ENCODE measurements at regions not wholly inside any gene's neighbourhood (a gene's known extent, or its start where the extent isn't known, plus 50 kb on each side); places are given as distances from the start of the nearest gene placed in this dataset.

DNA sequence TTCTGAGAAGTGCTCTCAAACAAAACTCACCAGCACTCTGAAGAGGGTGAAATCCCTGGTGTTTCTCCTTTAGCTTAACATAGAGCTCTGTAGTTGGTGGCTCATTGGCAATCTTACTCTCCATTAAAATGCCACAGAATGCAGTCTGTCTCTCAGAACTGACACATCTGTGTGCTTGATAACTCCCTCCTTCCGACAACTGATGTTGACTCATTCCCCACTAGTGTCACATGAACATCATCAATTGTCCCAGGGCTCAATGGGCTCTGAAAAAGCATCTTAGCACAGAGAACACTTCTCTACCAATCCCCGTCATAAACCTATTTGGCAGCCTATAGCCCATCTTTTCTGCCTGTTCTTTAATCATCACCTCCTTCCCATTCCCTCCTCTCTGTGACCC lies 133.2 kb upstream of the ZC3H11B start:
- TF ChIP-seq, protein P1, sequence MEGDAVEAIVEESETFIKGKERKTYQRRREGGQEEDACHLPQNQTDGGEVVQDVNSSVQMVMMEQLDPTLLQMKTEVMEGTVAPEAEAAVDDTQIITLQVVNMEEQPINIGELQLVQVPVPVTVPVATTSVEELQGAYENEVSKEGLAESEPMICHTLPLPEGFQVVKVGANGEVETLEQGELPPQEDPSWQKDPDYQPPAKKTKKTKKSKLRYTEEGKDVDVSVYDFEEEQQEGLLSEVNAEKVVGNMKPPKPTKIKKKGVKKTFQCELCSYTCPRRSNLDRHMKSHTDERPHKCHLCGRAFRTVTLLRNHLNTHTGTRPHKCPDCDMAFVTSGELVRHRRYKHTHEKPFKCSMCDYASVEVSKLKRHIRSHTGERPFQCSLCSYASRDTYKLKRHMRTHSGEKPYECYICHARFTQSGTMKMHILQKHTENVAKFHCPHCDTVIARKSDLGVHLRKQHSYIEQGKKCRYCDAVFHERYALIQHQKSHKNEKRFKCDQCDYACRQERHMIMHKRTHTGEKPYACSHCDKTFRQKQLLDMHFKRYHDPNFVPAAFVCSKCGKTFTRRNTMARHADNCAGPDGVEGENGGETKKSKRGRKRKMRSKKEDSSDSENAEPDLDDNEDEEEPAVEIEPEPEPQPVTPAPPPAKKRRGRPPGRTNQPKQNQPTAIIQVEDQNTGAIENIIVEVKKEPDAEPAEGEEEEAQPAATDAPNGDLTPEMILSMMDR (IDR thresholded peaks at IDR 0.05; ENCODE audit: borderline replicate concordance, control extremely low read depth, extremely low read depth, insufficient read depth, missing control alignments) = no peak
- in situ Hi-C loops (cut with MboI; ENCODE audit: low sequenced_read_pairs, unreplicated experiment) = no loop called here
- DNase-seq (ENCODE audit: low spot score) = no peak

DNA sequence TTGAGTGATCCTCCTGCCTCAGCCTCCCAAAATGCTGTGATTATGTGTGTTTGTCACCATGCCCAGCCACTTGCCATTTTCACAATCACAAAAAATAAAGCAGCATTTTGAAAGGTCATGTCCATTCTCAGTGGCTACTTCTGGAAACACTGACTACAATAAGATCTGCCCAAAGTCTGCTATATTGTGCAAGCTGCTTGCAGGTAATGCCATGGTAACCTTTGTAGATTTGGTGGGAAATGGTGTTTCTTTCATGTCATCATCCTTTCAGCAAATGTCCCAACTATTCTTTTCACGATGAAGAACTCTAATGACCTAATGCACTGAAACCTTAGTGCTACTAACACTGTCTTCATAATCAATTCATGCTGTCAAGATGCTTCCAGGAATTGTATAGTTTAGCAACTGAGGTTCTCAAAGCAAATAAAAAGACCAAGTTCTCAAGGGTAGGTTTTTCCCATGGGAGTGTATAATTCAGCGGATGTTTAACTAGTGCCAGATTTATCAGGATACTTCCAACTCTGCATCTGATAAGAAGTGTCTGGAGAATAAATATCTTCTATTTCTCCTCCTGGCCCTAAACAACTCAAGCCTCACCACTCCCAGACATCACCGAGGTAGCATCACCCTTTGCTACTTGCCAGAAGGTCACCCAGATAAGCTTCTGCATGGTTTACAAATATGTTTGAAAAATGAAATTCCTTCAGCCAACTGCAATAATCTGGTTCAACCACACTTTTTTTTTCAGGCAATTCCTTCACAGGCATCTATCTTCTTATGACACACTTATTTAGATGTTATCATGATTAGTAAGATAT lies 132.0 kb upstream of the ZC3H11B start:
- in situ Hi-C loops (cut with MboI; ENCODE audit: low sequenced_read_pairs, unreplicated experiment) = no loop called here
- DNase-seq (ENCODE audit: low spot score) = no peak
- TF ChIP-seq, protein P1 (IDR thresholded peaks at IDR 0.05; ENCODE audit: borderline replicate concordance, control extremely low read depth, extremely low read depth, insufficient read depth, missing control alignments) = no peak

DNA sequence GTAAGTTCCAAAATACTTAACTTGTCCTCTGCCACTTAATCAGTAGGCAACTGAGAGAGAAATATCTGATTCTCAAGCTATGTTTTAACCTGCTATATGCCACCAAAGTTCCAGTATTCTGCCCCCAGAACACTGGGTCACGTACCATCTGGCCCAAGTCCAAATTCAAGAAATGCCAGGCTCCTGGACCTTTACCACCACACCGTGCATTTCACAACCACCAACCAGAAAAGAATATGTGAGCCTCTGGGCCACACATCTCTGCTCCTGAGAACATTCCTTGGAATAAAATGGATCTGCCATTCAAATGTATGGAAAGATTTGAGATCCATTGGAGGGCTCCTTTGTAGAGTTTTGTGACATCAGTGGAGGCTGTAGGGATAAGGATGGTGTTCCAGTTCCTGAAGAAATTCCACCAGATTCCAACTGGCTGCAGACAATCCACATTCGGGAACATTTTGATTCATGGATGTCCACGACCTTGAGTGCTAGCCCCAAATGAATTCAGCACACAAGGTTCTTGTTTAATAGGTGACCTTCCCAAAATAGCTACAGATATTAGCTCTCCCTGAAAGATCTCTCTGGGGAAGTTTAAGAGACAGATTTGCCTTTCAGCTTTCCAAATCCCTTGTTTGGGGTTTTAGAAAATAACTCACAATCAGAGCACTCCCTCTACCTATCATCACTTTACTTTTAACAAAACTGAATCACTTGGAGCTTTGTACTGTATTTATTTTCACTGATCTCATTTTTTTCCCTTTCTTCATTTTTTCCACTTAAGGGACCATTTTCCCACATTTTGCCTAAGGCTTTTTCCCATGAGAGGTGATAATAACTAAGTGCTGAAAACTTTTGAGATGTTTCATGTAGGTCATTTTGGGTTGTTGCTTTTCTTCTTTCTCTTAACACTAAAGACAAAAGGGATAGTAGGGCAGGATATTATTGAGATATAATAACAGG lies 128.4 kb upstream of the ZC3H11B start:
- TF ChIP-seq, protein P1 (IDR thresholded peaks at IDR 0.05; ENCODE audit: borderline replicate concordance, control extremely low read depth, extremely low read depth, insufficient read depth, missing control alignments) = no peak
- DNase-seq (ENCODE audit: low spot score) = no peak
- in situ Hi-C loops (cut with MboI; ENCODE audit: low sequenced_read_pairs, unreplicated experiment) = no loop called here

DNA sequence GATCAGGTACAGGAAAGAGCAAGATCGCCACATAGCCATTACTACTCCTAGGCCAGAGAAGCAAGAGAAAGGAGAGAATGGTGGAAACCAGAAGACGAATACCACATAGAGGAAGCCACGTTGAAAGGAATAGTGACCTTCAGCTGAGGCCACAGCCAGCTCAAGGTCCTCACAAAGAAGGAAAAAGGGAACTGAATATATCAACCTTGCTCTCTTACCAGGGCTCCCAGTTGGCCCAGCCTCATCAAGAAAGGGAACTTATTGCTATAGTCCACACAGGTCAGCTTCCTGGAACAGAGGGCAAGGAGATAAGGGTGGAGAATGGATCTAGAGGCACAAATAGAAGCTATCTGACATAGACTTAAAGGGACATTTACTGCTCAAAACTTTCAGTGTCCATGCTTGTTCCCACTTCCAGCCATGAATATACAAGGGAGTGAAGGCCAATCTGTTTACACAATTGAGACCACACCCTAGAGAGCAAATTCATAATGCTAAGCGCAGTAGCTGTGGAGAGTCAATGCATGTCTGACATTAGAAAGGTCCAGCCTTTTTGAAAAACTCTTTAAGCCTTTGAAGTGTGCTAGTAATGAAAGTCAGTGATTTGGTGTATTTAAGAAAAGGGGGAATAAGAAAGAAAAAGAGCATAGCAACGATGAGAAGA lies 120.7 kb upstream of the ZC3H11B start:
- in situ Hi-C loops (cut with MboI; ENCODE audit: low sequenced_read_pairs, unreplicated experiment) = no loop called here
- DNase-seq (ENCODE audit: low spot score) = no peak
- TF ChIP-seq, protein P1 (IDR thresholded peaks at IDR 0.05; ENCODE audit: borderline replicate concordance, control extremely low read depth, extremely low read depth, insufficient read depth, missing control alignments) = no peak

DNA sequence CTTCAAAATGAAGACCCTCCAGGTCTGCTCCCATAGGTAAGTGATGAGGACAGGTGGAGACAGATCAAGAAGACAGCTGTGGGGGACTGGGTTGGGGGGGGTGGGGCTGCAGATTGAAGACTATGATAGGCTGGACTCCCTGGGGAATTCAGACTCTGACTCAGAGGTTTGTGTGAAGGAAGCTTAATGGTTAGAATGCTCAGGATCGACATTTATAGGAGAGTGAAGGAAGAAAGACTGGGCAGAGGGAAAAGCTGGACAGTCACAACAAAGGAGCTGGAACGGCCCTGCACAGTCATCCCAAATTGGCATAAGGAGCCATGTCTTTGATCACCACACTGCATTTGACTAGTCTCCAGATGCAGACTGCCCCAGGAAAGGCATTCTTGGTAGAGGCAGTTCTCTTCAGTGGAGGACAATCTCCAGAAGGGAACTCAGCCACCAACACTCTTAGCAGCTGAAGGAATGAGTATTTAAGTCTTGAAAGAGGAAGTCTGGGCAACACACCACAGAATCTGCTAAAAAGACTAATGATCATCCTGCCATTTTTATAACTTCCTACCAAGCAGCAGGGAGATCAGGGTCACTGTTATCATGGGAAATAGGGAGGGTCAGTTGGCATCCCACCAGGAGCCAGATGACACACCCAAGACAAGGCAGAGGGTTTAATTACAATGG lies 120.0 kb upstream of the ZC3H11B start:
- in situ Hi-C loops (cut with MboI; ENCODE audit: low sequenced_read_pairs, unreplicated experiment) = no loop called here
- DNase-seq (ENCODE audit: low spot score) = no peak
- TF ChIP-seq, protein P1 (IDR thresholded peaks at IDR 0.05; ENCODE audit: borderline replicate concordance, control extremely low read depth, extremely low read depth, insufficient read depth, missing control alignments) = no peak

DNA sequence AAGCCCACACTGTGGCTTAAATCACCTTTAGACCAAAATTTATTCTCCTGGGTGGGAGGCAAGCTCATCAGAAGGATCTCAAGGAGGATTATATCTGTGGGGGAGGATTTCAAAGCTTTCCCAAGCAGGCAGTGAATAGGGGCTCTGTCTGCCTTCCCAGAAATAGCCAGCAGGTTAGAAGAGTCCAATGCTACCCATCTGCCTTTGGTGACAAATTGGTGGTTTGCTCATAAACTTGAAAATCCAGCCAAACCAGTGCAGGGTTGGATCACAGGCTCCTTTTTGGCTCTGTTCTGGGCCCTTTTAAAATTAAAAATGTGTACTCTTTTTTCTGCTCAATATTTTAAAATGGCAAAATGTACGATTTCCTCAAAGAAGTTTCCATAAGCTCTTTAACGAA lies 118.9 kb upstream of the ZC3H11B start:
- no peak for DNase-seq (ENCODE audit: low spot score)
- in situ Hi-C loops (cut with MboI; ENCODE audit: low sequenced_read_pairs, unreplicated experiment) = no loop called here
- TF ChIP-seq, protein P1 (IDR thresholded peaks at IDR 0.05; ENCODE audit: borderline replicate concordance, control extremely low read depth, extremely low read depth, insufficient read depth, missing control alignments) = no peak
